Heart left ventricle (tissue), 16 donors: ENCODE measurements at regions not wholly inside any gene's neighbourhood (a gene's known extent, or its start where the extent isn't known, plus 50 kb on each side); places are given as distances from the start of the nearest gene placed in this dataset.

Experiments
- ATAC-seq, 4 donors: fragments of 200-7000 bp; cut with Tn5 transposase; one replicate each; pipeline ENCODE4 v1.9.1; 2020 to 2022; ENCODE audit warnings: moderate library complexity in 4 of 4, mild to moderate bottlenecking in 3 of 4, moderate number of reproducible peaks in 1 of 4
- DNase-seq, 5 donors: peaks; one replicate each; pipeline ENCODE4 v3.0.0-alpha.2; 2020
- H3K27ac ChIP-seq, 12 donors: fragments of 200-600 bp; sonication (generic) in 4 of 12; one replicate each; pipeline versions ENCODE4 v1.5.0 to v1.8.0; 2016 to 2022; ENCODE audit warnings: mild to moderate bottlenecking in 2 of 12
- H3K27me3 ChIP-seq, 9 donors: fragments of 200-600 bp; sonication (generic) in 2 of 9; one replicate each; pipeline versions ENCODE4 v1.5.1 to v1.8.0; 2016 to 2022; ENCODE audit warnings: mild to moderate bottlenecking in 3 of 9
- H3K36me3 ChIP-seq, 9 donors: fragments of 200-600 bp; sonication (generic) in 2 of 9; one replicate each; pipeline versions ENCODE4 v1.5.0 to v1.8.0; 2018 to 2022; ENCODE audit warnings: mild to moderate bottlenecking in 2 of 9
- H3K4me1 ChIP-seq, 12 donors: fragments of 200-600 bp; sonication (generic) in 4 of 12; one replicate each; pipeline versions ENCODE4 v1.5.0 to v1.8.0; 2016 to 2022; ENCODE audit warnings: mild to moderate bottlenecking in 3 of 12
- H3K4me3 ChIP-seq, 12 donors: fragments of 200-600 bp; sonication (generic) in 4 of 12; one replicate each; pipeline versions ENCODE4 v1.5.0 to v1.8.0; 2017 to 2022; ENCODE audit warnings: mild to moderate bottlenecking in 9 of 12, moderate library complexity in 4 of 12
- H3K9me3 ChIP-seq, 12 donors: fragments of 200-600 bp; sonication (generic) in 4 of 12; one replicate each; pipeline versions ENCODE4 v1.5.0 to v1.8.0; 2016 to 2022; ENCODE audit warnings: mild to moderate bottlenecking in 1 of 12
- CTCF ChIP-seq, 12 donors: fragments of 200-600 bp; sonication (generic) in 4 of 12; IDR thresholded peaks; one replicate each; pipeline versions ENCODE4 v1.5.0 to v1.8.0; 2018 to 2022; ENCODE audit warnings: antibody characterized with exemption in 12 of 12, mild to moderate bottlenecking in 5 of 12
- POLR2A ChIP-seq, 2 donors: fragments of 450-650 bp; IDR thresholded peaks; one replicate each; pipeline ENCODE4 v1.6.1; 2017; ENCODE audit warnings: antibody characterized with exemption in 2 of 2, mild to moderate bottlenecking in 2 of 2, moderate library complexity in 2 of 2
- WGBS, 4 donors: extraction: QIAGEN DNeasy Blood & Tissue Kit in 2 of 4; methylation state at CpG; one replicate each; pipeline versions ENCODE4 v1.1.5 to v1.1.7; 2013 to 2018; 5-methylcytosine and 5-hydroxymethylcytosine counted together
- intact Hi-C, 10 donors: fragments of 100-400 bp; cut with DNase I; formaldehyde crosslinking; loops; one replicate each; pipeline versions ENCODE4 v1.11.1 to v1.14.2; 2022
- donor health status: ischemic (EF 13 %, LVEDD 7.1; RV severe dilation, severe dysfunction).
- donor health status: healthy with polysubstance abuse.
- donor health status: DM: no; HTN: yes; CAD: no.
- donor health status: DM: no; HTN: no; CAD: no.
- donor health status: ischemic (EF 25% LVEDD 6.9; RV normal size, moderate dysfunction).
- donor health status: ischemic (EF 25% LVEDD 5.7; RV mildly dilated, moderate dysfunction).
- donor health status: healthy.
- donor health status: DM: yes; HTN: yes; CAD: no.
- donor health status: ischemic (EF 35%, LVEDD 5.7; RV mildly dilated, moderate dysfunction).
- donor health status: nonischemic (EF 11% LVEDD 7.7; RV severe dilation, severe dysfunction).
- donor health status: DM: yes; HTN: yes; CAD: no.
- donor health status: PGD.
- donor health status: ischemic (EF 29% LVEDD 5.4; RV normal size, mild dysfunction).
- donor health status: nonischemic (EF 23%, LVEDD 6.1; RV moderate dilation, normal function).

GRCh38 chrX:8075636-8076035 lies 95.4 kb downstream of the VCX2 start:
- TF ChIP-seq POLR2A (IDR thresholded peaks at IDR 0.05) (no peak), CTCF (IDR thresholded peaks at IDR 0.05) (no peak)
- no peaks in the 10 kb centered on the region for H3K36me3 ChIP-seq
- ATAC-seq (no peak), DNase-seq (no peak)
- intact Hi-C loops, result no loop called here
- H3K27ac ChIP-seq, result no peak overlapping the region
- H3K4me1 ChIP-seq, result no peaks in the 10 kb centered on the region
- H3K4me3 ChIP-seq, result no peak overlapping the region
- no peaks in the 10 kb centered on the region for H3K27me3 ChIP-seq
- H3K9me3 ChIP-seq, result no peaks in the 10 kb centered on the region

- Histone ChIP-seq H3K9me3 (no peaks in the 10 kb centered on the region), H3K4me1 (peaks cover 0 to 2% (median 0%) of the 10 kb centered on the region in 12 donors), H3K36me3 (no peaks in the 10 kb centered on the region), H3K27ac (no peak overlapping the region), H3K4me3 (no peak overlapping the region), H3K27me3 (no peaks in the 10 kb centered on the region)
- 66 to 81% (median 70%) methylated on average over 8 of the region's 8 CpGs for WGBS, 4 donors
- intact Hi-C loops, result no loop called here
- ATAC-seq (no peak), DNase-seq (no peak)
- TF ChIP-seq POLR2A (IDR thresholded peaks at IDR 0.05) (no peak), CTCF (IDR thresholded peaks at IDR 0.05) (no peak)
These were observed 103.2 kb downstream of the VCX2 start for GRCh38 chrX:8067754-8068462.

- Histone ChIP-seq H3K27me3 (no peaks in the 10 kb centered on the region), H3K4me3 (no peak overlapping the region), H3K27ac (peak overlapping the region in 5 of 12 donors; percentile 14 to 34 (median 30)), H3K9me3 (no peaks in the 10 kb centered on the region), H3K36me3 (no peaks in the 10 kb centered on the region), H3K4me1 (peaks cover 0 to 13% (median 0%) of the 10 kb centered on the region in 12 donors)
- intact Hi-C loops, result no loop called here
- no peak for TF ChIP-seq CTCF (IDR thresholded peaks at IDR 0.05)
- TF ChIP-seq POLR2A (IDR thresholded peaks at IDR 0.05), result no peak
- no peak for ATAC-seq
- WGBS, 4 donors, result 65 to 83% (median 78%) methylated on average over 2 of the region's 2 CpGs
- DNase-seq, result no peak
These were observed 118.2 kb downstream of the VCX2 start for GRCh38 chrX:8052909-8053308.

- H3K36me3 ChIP-seq, result no peaks in the 10 kb centered on the region
- DNase-seq (peak in 2 of 5 donors; percentile 11 to 18), ATAC-seq (peak; percentile 80 to 88 (median 84))
- H3K9me3 ChIP-seq, result no peaks in the 10 kb centered on the region
- peak overlapping the region in 6 of 12 donors; percentile 26 to 60 (median 45) for H3K27ac ChIP-seq
- TF ChIP-seq CTCF (IDR thresholded peaks at IDR 0.05), result no peak
- TF ChIP-seq POLR2A (IDR thresholded peaks at IDR 0.05), result no peak
- 23 to 34% (median 29%) methylated on average over 3 of the region's 3 CpGs for WGBS, 4 donors
- H3K4me3 ChIP-seq, result no peak overlapping the region
- no peaks in the 10 kb centered on the region for H3K27me3 ChIP-seq
- intact Hi-C loops, result no loop called here
- peaks cover 0 to 13% (median 0%) of the 10 kb centered on the region in 12 donors for H3K4me1 ChIP-seq
These were observed 121.2 kb downstream of the VCX2 start for GRCh38 chrX:8049827-8050226.
